WI38 (cell line): ENCODE measurements at regions not wholly inside any gene's neighbourhood (a gene's known extent, or its start where the extent isn't known, plus 50 kb on each side); places are given as distances from the start of the nearest gene placed in this dataset.

Experiments
- H3K4me3 ChIP-seq: 2 replicates; pipeline ENCODE4 v1.5.1; 2011; ENCODE audit warnings: low read depth, mild to moderate bottlenecking, control low read depth, low read length
- CTCF ChIP-seq: IDR thresholded peaks from 2 replicates; pipeline ENCODE4 v1.5.1; 2012; ENCODE audit warnings: low read depth, mild to moderate bottlenecking, control low read depth, low read length

GRCh38 chr4:127000110-127000509, 632.6 kb upstream of the INTU start:
- TF ChIP-seq CTCF = no peak
- no peak overlapping the region for H3K4me3 ChIP-seq

GRCh38 chr4:127000846-127001245, 631.9 kb upstream of the INTU start:
- no peak for TF ChIP-seq CTCF
- no peak overlapping the region for H3K4me3 ChIP-seq

- no peak overlapping the region for H3K4me3 ChIP-seq
- TF ChIP-seq CTCF = no peak
These were observed 630.8 kb upstream of the INTU start for GRCh38 chr4:127001933-127002332.

GRCh38 chr4:127006446-127006877, 626.3 kb upstream of the INTU start:
- no peak overlapping the region for H3K4me3 ChIP-seq

GRCh38 chr4:127007305-127007704, 625.5 kb upstream of the INTU start:
- no peak overlapping the region for H3K4me3 ChIP-seq
- no peak for TF ChIP-seq CTCF

More at GRCh38 chr4:127006446-127006877, 626.3 kb upstream of the INTU start:
- no peak for TF ChIP-seq CTCF

GRCh38 chr4:127012549-127012948, 620.2 kb upstream of the INTU start:
- TF ChIP-seq CTCF = no peak
- H3K4me3 ChIP-seq = no peak overlapping the region

- H3K4me3 ChIP-seq = no peak overlapping the region
- TF ChIP-seq CTCF = no peak
These were observed 617.1 kb upstream of the INTU start for GRCh38 chr4:127015667-127016117.
